Common myeloid progenitor, CD34-positive (primary cell): ENCODE measurements at regions not wholly inside any gene's neighbourhood (a gene's known extent, or its start where the extent isn't known, plus 50 kb on each side); places are given as distances from the start of the nearest gene placed in this dataset.

Experiments used
- CTCF ChIA-PET: fragments of 350-600 bp; sonication (Branson Sonifier 250); formaldehyde crosslinking; loops from one replicate; lab custom pipeline; 2021; ENCODE audit warnings: antibody characterized with exemption; lab: Charles Lee
- POLR2A ChIA-PET: fragments of 350-600 bp; sonication (Branson Sonifier 250); formaldehyde crosslinking; loops from one replicate; lab custom pipeline; 2021; ENCODE audit warnings: antibody characterized with exemption; lab: Charles Lee
- DNase-seq, 3 donors: peaks; one replicate each; pipeline versions ENCODE4 v3.0.0 to v3.0.0-alpha.2; 2013
- H3K27ac ChIP-seq, 2 experiments: 1 replicate in 1 of 2; 2 replicates in 1 of 2; pipeline ENCODE4 v1.7.0; 2013; ENCODE audit warnings: inconsistent platforms in 2 of 2, low read length in 2 of 2, mild to moderate bottlenecking in 2 of 2, low read depth in 1 of 2, moderate library complexity in 1 of 2; ENCODE audit not compliant: severe bottlenecking in 2 of 2, insufficient read depth in 1 of 2, poor library complexity in 1 of 2
- H3K27me3 ChIP-seq, 5 experiments: replicated peaks in 2 of 5; 1 replicate in 3 of 5; 2 replicates in 2 of 5; pipeline versions ENCODE4 v1.6.1 to v1.7.0; 2013; ENCODE audit warnings: low read length in 4 of 5, mild to moderate bottlenecking in 2 of 5, moderate library complexity in 2 of 5, inconsistent platforms in 1 of 5; ENCODE audit not compliant: insufficient read depth in 5 of 5, control insufficient read depth in 4 of 5
- H3K36me3 ChIP-seq, 4 experiments: 1 replicate in 2 of 4; 2 replicates in 2 of 4; pipeline versions ENCODE4 v1.6.1 to v1.7.0; 2013; ENCODE audit warnings: low read length in 3 of 4, control low read depth in 1 of 4, mild to moderate bottlenecking in 1 of 4; ENCODE audit not compliant: control insufficient read depth in 4 of 4, insufficient read depth in 4 of 4
- H3K4me1 ChIP-seq, 4 experiments: 1 replicate in 3 of 4; 2 replicates in 1 of 4; pipeline versions ENCODE4 v1.6.1 to v1.7.1; 2013; ENCODE audit warnings: low read length in 3 of 4, mild to moderate bottlenecking in 3 of 4, control low read depth in 1 of 4, inconsistent platforms in 1 of 4, moderate library complexity in 1 of 4; ENCODE audit not compliant: control insufficient read depth in 4 of 4, insufficient read depth in 4 of 4; ENCODE audit errors: control extremely low read depth in 1 of 4
- H3K4me3 ChIP-seq, 7 experiments: 1 replicate in 4 of 7; 2 replicates in 3 of 7; pipeline versions ENCODE4 v1.5.1 to v1.7.0; 2013; ENCODE audit warnings: mild to moderate bottlenecking in 7 of 7, low read length in 6 of 7, moderate library complexity in 6 of 7, inconsistent platforms in 2 of 7, low read depth in 2 of 7, control low read depth in 1 of 7; ENCODE audit not compliant: insufficient read depth in 4 of 7, control insufficient read depth in 1 of 7; ENCODE audit errors: extremely low read depth in 1 of 7
- H3K9me3 ChIP-seq, 5 experiments: 1 replicate in 4 of 5; 2 replicates in 1 of 5; pipeline versions ENCODE4 v1.6.1 to v1.7.1; 2013; ENCODE audit warnings: low read length in 4 of 5, mild to moderate bottlenecking in 2 of 5, inconsistent platforms in 1 of 5, low read depth in 1 of 5, moderate library complexity in 1 of 5; ENCODE audit not compliant: control insufficient read depth in 4 of 5, insufficient read depth in 2 of 5; ENCODE audit errors: control extremely low read depth in 1 of 5
- WGBS: methylation state at CpG from one replicate; pipeline ENCODE4 v1.1.5; 2013; ENCODE audit not compliant: insufficient coverage; 5-methylcytosine and 5-hydroxymethylcytosine counted together

DNA sequence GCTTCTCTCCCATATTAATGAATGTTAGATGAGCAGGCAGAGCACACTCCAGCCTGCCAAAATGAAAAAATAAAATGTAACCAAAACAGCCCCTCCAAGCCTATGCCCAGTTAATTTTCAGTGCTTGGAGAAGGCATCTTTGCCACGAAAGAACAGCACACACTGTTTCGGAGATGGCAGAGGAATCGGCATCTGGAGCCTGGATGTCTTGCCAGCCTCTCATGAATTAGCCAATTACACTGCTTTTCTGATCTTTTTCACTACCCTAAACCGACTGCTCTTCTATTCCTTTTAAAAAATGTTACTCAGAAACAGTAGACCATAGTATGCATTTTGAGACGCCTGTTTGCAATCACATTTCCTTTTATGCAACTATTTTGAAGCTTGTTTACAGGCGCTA, 249.6 kb downstream of the TLE3 start:
- peaks cover 0 to 3% (median 2%) of the 10 kb centered on the region in 5 experiments for H3K9me3 ChIP-seq
- POLR2A ChIA-PET = no interaction called here
- H3K27me3 ChIP-seq = no peaks in the 10 kb centered on the region
- CTCF ChIA-PET = no interaction called here
- H3K4me1 ChIP-seq = no peaks in the 10 kb centered on the region
- H3K27ac ChIP-seq = no peak overlapping the region
- 99% methylated on average over 6 of the region's 6 CpGs for WGBS
- DNase-seq = no peak
- no peaks in the 10 kb centered on the region for H3K36me3 ChIP-seq
- no peak overlapping the region for H3K4me3 ChIP-seq

DNA sequence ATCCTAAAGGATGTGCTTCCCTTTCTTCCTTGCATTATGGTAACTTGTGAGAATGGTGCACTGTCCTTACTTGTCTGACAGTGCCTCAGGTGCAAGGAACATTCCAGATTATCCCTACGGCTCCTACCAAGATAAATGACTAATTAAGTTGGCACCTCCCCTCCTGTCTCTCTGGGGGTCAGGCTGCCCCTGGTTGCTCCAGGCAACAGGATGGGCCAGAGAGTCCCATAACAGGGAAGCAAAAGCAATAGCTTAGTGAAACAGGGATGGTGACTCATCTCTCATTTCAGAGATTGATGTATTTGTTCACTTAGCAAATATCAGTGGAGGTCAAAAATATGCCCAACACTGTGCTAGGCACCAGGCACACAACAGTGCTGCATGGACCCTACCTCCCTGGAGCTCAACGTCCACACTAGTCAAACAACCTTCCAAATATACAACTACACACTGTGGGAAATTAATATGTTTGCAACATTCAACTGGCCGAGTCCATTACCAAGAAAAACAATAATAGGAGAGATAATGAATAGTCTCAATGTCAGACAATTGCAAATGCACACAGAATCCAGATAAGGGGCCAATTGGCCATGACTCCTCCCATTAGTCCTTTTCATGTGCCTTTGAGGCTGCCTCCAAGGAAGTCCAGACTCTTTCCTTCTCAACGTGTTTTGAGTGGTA, 249.0 kb downstream of the TLE3 start:
- DNase-seq = no peak
- ChIA-PET POLR2A (no interaction called here), CTCF (no interaction called here)
- Histone ChIP-seq H3K4me1 (no peaks in the 10 kb centered on the region), H3K4me3 (no peak overlapping the region), H3K27me3 (no peaks in the 10 kb centered on the region), H3K9me3 (peaks cover 0 to 4% (median 3%) of the 10 kb centered on the region in 5 experiments), H3K36me3 (no peaks in the 10 kb centered on the region), H3K27ac (no peak overlapping the region)
- WGBS = 79% methylated on average over 2 of the region's 4 CpGs

DNA sequence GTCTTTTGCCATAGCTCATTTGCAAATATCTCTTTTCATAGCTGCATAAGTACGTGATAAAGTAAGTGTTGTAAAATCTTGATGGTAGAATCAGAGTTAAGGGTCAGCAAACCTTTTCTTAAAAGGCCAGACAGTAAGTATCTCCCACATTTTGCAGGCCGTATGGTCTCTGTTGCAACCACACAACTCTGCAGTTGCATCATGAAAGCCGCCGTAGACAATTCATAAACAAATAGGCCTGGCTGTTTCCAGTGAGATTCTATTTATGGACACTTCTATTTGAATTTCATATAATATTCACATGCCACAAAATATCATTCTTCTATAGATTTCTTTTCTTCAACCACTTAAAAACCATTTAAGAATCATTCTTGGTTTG, 248.5 kb downstream of the TLE3 start:
- ChIA-PET CTCF (no interaction called here), POLR2A (no interaction called here)
- peaks cover 0 to under 1% (median 0%) of the 10 kb centered on the region in 5 experiments for H3K27me3 ChIP-seq
- H3K4me1 ChIP-seq = no peaks in the 10 kb centered on the region
- no peaks in the 10 kb centered on the region for H3K36me3 ChIP-seq
- peaks cover 0 to 4% (median 3%) of the 10 kb centered on the region in 5 experiments for H3K9me3 ChIP-seq
- H3K27ac ChIP-seq = no peak overlapping the region
- DNase-seq = no peak
- no peak overlapping the region for H3K4me3 ChIP-seq
- 94% methylated on average over 4 of the region's 4 CpGs for WGBS

DNA sequence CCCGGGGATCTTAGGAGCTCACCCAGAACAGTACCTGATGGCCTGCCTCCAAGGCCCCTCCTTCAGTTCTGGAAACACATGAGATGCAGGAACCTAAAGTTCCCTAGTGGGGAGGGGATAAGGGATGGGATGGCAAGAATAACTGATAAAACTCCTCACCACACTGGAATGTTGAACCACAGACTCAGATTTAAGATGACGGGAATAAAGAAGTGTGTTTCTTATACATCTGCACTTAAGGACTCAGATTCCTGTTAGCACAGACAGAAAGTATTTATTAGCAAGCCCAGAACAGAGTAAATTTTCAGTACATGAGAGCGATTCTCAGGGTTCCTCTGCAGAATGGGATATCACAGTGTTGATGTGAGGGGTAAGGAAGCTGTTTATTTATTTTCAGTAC, 245.2 kb downstream of the TLE3 start:
- H3K36me3 ChIP-seq = no peaks in the 10 kb centered on the region
- peaks cover 0 to 4% (median 3%) of the 10 kb centered on the region in 5 experiments for H3K9me3 ChIP-seq
- no peak overlapping the region for H3K27ac ChIP-seq
- WGBS = 100% methylated on average over 1 of the region's 3 CpGs
- no peak overlapping the region for H3K4me3 ChIP-seq
- H3K27me3 ChIP-seq = peaks cover 0 to 4% (median 0%) of the 10 kb centered on the region in 5 experiments
- no peak for DNase-seq
- CTCF ChIA-PET = no interaction called here
- POLR2A ChIA-PET = no interaction called here
- peaks cover 0 to under 1% (median 0%) of the 10 kb centered on the region in 4 experiments for H3K4me1 ChIP-seq

DNA sequence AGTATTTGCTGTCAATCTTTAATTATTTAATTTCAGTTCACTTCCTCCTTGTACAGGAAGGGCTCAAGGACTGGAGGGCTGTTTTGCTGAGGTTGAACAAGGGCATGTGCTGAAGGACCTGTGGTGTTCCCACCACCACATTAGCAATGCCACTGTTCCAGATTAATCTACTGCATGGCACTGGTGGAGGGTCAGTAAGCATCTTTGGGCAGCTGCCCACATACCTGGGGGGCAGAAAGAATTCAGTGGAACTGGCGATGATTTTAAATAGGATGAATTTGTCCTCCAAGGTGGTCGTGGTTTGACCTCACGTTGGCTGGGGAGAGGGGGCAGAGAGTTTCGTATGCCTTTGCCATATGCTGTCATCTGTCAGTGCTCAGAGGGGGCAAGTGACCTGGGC, 244.8 kb downstream of the TLE3 start:
- no peak for DNase-seq
- Histone ChIP-seq H3K36me3 (no peaks in the 10 kb centered on the region), H3K4me3 (no peak overlapping the region), H3K4me1 (peaks cover 0 to 5% (median 0%) of the 10 kb centered on the region in 4 experiments), H3K9me3 (peaks cover 0 to 4% (median 3%) of the 10 kb centered on the region in 5 experiments), H3K27ac (no peak overlapping the region), H3K27me3 (peaks cover 0 to 4% (median 0%) of the 10 kb centered on the region in 5 experiments)
- CTCF ChIA-PET = no interaction called here
- 97% methylated on average over 3 of the region's 4 CpGs for WGBS
- POLR2A ChIA-PET = no interaction called here

DNA sequence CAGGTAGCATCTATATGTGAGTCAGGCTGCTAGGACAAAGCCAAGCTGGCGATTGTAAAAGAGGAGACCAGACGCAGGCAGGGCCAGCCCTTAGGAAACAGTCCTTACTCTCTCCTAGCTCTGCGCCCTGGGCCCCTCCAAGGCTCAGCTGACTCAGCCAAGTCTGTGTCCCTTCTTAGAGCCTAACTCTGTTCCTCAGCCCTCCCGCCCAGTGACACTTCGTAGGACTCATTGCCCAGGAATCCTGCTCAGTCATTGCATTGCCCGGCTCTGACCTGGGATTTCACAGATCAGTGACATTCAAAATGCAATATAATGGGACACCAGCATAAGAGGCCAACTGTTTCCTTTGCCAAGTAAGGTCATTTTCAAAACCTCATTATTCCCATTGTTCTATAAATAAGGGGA, 244.2 kb downstream of the TLE3 start:
- POLR2A ChIA-PET = no interaction called here
- Histone ChIP-seq H3K36me3 (no peaks in the 10 kb centered on the region), H3K27ac (no peak overlapping the region), H3K9me3 (peaks cover 0 to 4% (median 3%) of the 10 kb centered on the region in 5 experiments), H3K4me1 (peaks cover 0 to 8% (median 0%) of the 10 kb centered on the region in 4 experiments), H3K4me3 (no peak overlapping the region), H3K27me3 (peaks cover 0 to 4% (median 0%) of the 10 kb centered on the region in 5 experiments)
- CTCF ChIA-PET = no interaction called here
- 99% methylated on average over 6 of the region's 6 CpGs for WGBS
- DNase-seq = no peak

DNA sequence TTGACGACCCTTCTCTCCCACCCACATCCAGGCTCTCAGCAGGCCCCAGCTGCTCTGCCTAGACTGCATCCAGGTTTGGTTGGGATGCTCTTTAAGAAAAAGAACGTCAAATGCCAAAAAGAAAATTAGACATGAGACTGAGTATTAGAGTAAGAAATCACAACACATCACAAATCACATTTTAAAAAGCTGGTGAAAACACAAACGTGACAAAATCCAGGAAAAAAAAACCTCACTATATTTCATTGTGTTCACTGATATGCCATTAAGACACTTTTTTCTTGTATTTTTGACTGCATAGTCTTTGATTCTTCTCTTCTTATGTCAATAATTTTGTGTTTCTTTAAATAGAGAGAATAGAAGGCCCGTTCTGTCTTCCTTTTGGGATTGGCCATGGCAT, 243.7 kb downstream of the TLE3 start:
- POLR2A ChIA-PET = no interaction called here
- peaks cover 0 to 4% (median 0%) of the 10 kb centered on the region in 5 experiments for H3K27me3 ChIP-seq
- CTCF ChIA-PET = no interaction called here
- H3K4me1 ChIP-seq = peaks cover 0 to 8% (median 0%) of the 10 kb centered on the region in 4 experiments
- peaks cover 0 to 4% (median 3%) of the 10 kb centered on the region in 5 experiments for H3K9me3 ChIP-seq
- H3K27ac ChIP-seq = no peak overlapping the region
- no peak overlapping the region for H3K4me3 ChIP-seq
- H3K36me3 ChIP-seq = no peaks in the 10 kb centered on the region
- no CpG with 5 or more reads among the region's 4 CpGs for WGBS
- no peak for DNase-seq
